Natural killer cell treated with Interleukin-12 subunit alpha and Interleukin-12 subunit beta and Interleukin-15 and Interleukin-18, amount 100 ng/mL, for 72 hours (primary cell): ENCODE measurements at regions not wholly inside any gene's neighbourhood (a gene's known extent, or its start where the extent isn't known, plus 50 kb on each side); places are given as distances from the start of the nearest gene placed in this dataset.

Source experiments
- ATAC-seq, 2 donors: fragments of 150-1000 bp; cut with Tn5 transposase in 1 of 2; sonication (Bioruptor Pico), chemical (Tn5 transposase) in 1 of 2; 2 replicates each; pipeline ENCODE4 v1.10.0; 2021
- DNase-seq: peaks from one replicate; pipeline ENCODE4 v3.0.0; 2022; ENCODE audit warnings: low spot score
- H3K27ac Mint-ChIP-seq, 2 donors: 1 replicate in 1 of 2; 2 replicates in 1 of 2; pipeline ENCODE4 v1.8.0; 2022; ENCODE audit warnings: mixed read lengths in 2 of 2, mild to moderate bottlenecking in 1 of 2, moderate library complexity in 1 of 2
- H3K27me3 Mint-ChIP-seq, 2 donors: 1 replicate in 1 of 2; 2 replicates in 1 of 2; pipeline ENCODE4 v1.8.0; 2022; ENCODE audit warnings: mixed read lengths in 2 of 2
- H3K36me3 Mint-ChIP-seq: one replicate; pipeline ENCODE4 v1.8.0; 2022; ENCODE audit warnings: mixed read lengths
- H3K4me1 Mint-ChIP-seq, 2 donors: 1 replicate in 1 of 2; 2 replicates in 1 of 2; pipeline ENCODE4 v1.8.0; 2022; ENCODE audit warnings: low read depth in 2 of 2, mixed read lengths in 2 of 2, mild to moderate bottlenecking in 1 of 2
- H3K4me3 Mint-ChIP-seq: one replicate; pipeline ENCODE4 v1.8.0; 2022; ENCODE audit warnings: mixed read lengths
- H3K9me3 Mint-ChIP-seq: 2 replicates; pipeline ENCODE4 v1.8.0; 2022; ENCODE audit warnings: mixed read lengths

DNA sequence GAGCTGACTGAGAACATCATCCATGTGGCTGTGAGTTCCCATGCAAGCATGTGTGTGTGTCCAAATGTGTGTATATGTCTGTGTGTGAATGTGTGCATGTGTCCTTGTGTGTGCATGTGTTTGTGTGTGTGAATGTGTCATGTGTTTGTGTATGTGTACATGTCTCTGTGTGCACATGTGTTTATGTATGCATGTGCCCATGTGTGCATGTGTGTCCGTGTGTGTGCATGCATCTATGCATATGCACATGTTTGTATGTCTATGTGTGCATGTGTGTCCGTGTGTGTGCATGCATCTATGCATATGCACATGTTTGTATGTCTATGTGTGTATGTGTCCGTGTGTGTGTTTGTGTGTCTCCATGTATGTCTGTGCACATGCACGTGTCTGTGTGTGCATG is 99.7 kb downstream of the LBH start:
- peaks cover 47 to 68% of the 10 kb centered on the region in 2 donors for H3K4me1 Mint-ChIP-seq
- ATAC-seq (no peak), DNase-seq (no peak)
- H3K36me3 Mint-ChIP-seq, result no peaks in the 10 kb centered on the region
- no peak overlapping the region for H3K4me3 Mint-ChIP-seq
- H3K27me3 Mint-ChIP-seq, result no peaks in the 10 kb centered on the region
- H3K27ac Mint-ChIP-seq, result peak overlapping the region; percentile 10 to 32
- peaks cover 5% of the 10 kb centered on the region for H3K9me3 Mint-ChIP-seq

GRCh38 chr2:30331869-30332268 is 100.5 kb downstream of the LBH start:
- Mint-ChIP-seq H3K27ac (peak overlapping the region in 1 of 2 donors; percentile 32), H3K36me3 (no peaks in the 10 kb centered on the region), H3K4me3 (no peak overlapping the region), H3K4me1 (peaks cover 55 to 71% of the 10 kb centered on the region in 2 donors), H3K9me3 (peaks cover 5% of the 10 kb centered on the region), H3K27me3 (no peaks in the 10 kb centered on the region)
- ATAC-seq (no peak), DNase-seq (no peak)

GRCh38 chr2:30332791-30333453 is 101.6 kb downstream of the LBH start:
- peaks cover 5% of the 10 kb centered on the region for H3K9me3 Mint-ChIP-seq
- peak overlapping the region; percentile 95 to 99 for H3K27ac Mint-ChIP-seq
- peak overlapping the region; percentile 54 for H3K4me3 Mint-ChIP-seq
- H3K36me3 Mint-ChIP-seq, result no peaks in the 10 kb centered on the region
- ATAC-seq, result peak; percentile 35 to 72
- H3K4me1 Mint-ChIP-seq, result peaks cover 65 to 82% of the 10 kb centered on the region in 2 donors
- H3K27me3 Mint-ChIP-seq, result no peaks in the 10 kb centered on the region
- peak; percentile 84 for DNase-seq

- no peak for ATAC-seq
- no peaks in the 10 kb centered on the region for H3K27me3 Mint-ChIP-seq
- peak overlapping the region; percentile 81 for H3K4me3 Mint-ChIP-seq
- H3K36me3 Mint-ChIP-seq, result no peaks in the 10 kb centered on the region
- peaks cover 79 to 88% of the 10 kb centered on the region in 2 donors for H3K4me1 Mint-ChIP-seq
- no peak for DNase-seq
- H3K9me3 Mint-ChIP-seq, result peaks cover 5% of the 10 kb centered on the region
- H3K27ac Mint-ChIP-seq, result peak overlapping the region; percentile 95 to 99
Measured at GRCh38 chr2:30334762-30335363, 103.5 kb downstream of the LBH start.

DNA sequence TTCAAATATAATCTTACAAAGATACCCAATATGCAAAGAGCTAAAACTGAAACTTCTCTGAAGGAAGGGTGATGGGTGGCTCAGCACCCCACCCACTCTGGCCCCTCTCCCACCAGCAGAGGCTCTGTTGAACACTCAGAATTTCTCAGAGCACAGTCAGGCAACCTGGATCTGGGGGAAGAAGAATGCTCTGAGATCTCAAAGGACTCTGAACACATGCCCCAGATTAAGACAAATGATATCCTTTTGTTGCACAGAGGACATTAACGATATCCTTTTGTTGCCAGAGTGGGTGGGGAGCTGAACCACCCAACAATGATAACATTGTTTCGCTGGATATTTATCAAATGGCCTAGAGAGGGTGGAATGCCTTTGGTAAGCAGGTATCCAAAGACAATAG is 104.8 kb downstream of the LBH start:
- peak overlapping the region; percentile 95 to 99 for H3K27ac Mint-ChIP-seq
- H3K4me3 Mint-ChIP-seq, result peak overlapping the region; percentile 81
- H3K27me3 Mint-ChIP-seq, result no peaks in the 10 kb centered on the region
- H3K36me3 Mint-ChIP-seq, result no peaks in the 10 kb centered on the region
- ATAC-seq (no peak), DNase-seq (no peak)
- H3K4me1 Mint-ChIP-seq, result peaks cover 78 to 81% of the 10 kb centered on the region in 2 donors
- peaks cover 5% of the 10 kb centered on the region for H3K9me3 Mint-ChIP-seq

- Mint-ChIP-seq H3K27me3 (no peaks in the 10 kb centered on the region), H3K4me1 (peaks cover 76 to 79% of the 10 kb centered on the region in 2 donors), H3K27ac (peak overlapping the region; percentile 95 to 99), H3K36me3 (peaks cover 9% of the 10 kb centered on the region), H3K4me3 (peak overlapping the region; percentile 81), H3K9me3 (peaks cover 7% of the 10 kb centered on the region)
- peak; percentile 83 for DNase-seq
- ATAC-seq, result peak; percentile 88 to 92
Measured at GRCh38 chr2:30336978-30337841, 105.9 kb downstream of the LBH start.

DNA sequence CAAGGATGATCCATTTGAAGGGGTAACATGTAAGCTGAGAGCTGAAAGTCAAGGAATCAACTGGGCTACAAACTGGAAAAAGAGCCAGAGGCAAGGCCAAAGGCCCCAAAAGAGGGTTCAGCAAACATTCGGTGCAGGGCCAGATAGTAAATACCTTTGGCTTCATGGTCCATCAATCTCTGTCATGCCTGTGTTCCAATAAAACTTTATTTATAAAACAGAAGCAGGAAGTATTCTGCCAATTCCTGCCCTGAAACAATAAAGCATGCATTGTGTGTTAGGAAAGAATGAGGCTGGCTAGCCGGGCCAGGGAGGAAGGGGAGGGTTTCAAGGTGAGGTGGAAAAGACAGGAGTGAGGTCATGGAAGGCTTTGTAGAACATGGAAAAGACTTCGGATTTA is 107.1 kb downstream of the LBH start:
- peaks cover 68 to 72% of the 10 kb centered on the region in 2 donors for H3K4me1 Mint-ChIP-seq
- H3K4me3 Mint-ChIP-seq, result peak overlapping the region; percentile 81

GRCh38 chr2:30339071-30339470 is 107.7 kb downstream of the LBH start:
- ATAC-seq (no peak), DNase-seq (no peak)
- Mint-ChIP-seq H3K27ac (peak overlapping the region; percentile 95 to 99), H3K4me1 (peaks cover 62 to 66% of the 10 kb centered on the region in 2 donors), H3K27me3 (no peaks in the 10 kb centered on the region), H3K36me3 (peaks cover 17% of the 10 kb centered on the region), H3K9me3 (peaks cover 12% of the 10 kb centered on the region), H3K4me3 (peak overlapping the region; percentile 24)

More for the DNA sequence above, 107.1 kb downstream of the LBH start:
- no peak for ATAC-seq
- peaks cover 12% of the 10 kb centered on the region for H3K9me3 Mint-ChIP-seq
- H3K36me3 Mint-ChIP-seq, result peaks cover 17% of the 10 kb centered on the region
- DNase-seq, result no peak
- H3K27me3 Mint-ChIP-seq, result no peaks in the 10 kb centered on the region
- peak overlapping the region; percentile 95 to 99 for H3K27ac Mint-ChIP-seq

- ATAC-seq (peak in 1 of 2 donors; percentile 4), DNase-seq (no peak)
- Mint-ChIP-seq H3K36me3 (peaks cover 17% of the 10 kb centered on the region), H3K9me3 (peaks cover 12% of the 10 kb centered on the region), H3K27me3 (no peaks in the 10 kb centered on the region), H3K4me1 (peaks cover 37 to 40% of the 10 kb centered on the region in 2 donors), H3K4me3 (peak overlapping the region; percentile 9), H3K27ac (peak overlapping the region; percentile 20 to 94)
Measured at GRCh38 chr2:30341500-30342267, 105.4 kb upstream of the LCLAT1 start.

DNA sequence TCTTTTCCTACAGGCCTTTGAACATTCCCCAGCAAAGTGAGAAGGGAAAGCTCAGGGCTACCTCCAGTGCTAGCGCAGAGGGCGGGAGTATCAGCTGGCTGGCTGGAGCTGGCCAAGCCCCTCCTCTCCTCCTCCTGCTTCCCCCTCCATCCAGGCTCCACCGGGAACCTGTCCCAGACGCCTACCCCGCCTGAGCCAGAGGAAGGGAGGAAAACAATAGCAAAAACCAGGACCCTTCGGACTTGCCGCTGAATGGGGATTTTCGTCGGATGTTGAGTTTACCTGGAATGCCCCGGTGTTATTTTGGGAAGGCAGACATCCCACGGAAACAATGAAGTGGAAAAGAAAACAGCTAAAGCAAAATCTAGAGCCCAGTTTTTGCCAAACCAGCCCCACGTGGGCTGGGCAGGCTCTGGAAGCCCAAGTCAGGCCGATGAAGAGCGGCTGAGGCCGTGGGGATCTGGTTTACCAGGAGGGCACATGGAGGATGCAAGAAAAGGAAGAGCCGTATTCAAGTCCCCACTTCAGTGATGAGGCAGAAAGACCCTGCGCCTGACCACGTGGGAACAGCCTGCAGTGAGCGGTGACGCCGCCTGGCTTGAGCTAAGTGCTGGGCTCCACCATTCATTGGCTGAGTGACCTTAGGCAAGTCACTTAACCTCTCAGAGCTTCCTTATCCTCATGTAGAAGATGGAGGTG is 100.4 kb upstream of the LCLAT1 start:
- ATAC-seq (no peak), DNase-seq (no peak)
- no peaks in the 10 kb centered on the region for H3K27me3 Mint-ChIP-seq
- H3K4me1 Mint-ChIP-seq, result peaks cover 7 to 16% of the 10 kb centered on the region in 2 donors
- H3K27ac Mint-ChIP-seq, result peak overlapping the region in 1 of 2 donors; percentile 51
- peaks cover 14% of the 10 kb centered on the region for H3K36me3 Mint-ChIP-seq
- H3K9me3 Mint-ChIP-seq, result peaks cover 13% of the 10 kb centered on the region
- H3K4me3 Mint-ChIP-seq, result no peak overlapping the region

DNA sequence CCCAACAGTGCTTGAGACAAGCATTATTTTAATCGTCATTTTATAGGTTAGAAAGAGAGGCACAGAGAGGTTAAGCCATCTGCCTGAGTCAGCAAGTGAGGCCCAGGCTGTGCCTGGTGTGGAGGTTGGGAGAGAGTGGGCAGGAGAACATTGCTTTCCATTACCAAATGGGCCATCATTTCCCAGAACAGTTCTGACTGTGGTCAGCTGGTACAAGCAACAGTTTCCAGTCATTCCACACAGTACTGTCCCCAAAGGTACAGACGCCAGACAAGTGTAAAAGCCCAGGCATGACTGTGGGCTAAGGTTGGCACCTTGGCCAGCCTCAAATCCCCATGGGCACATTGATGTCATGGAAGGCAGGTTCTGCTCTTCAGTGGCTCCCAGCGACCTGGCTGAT is 98.2 kb upstream of the LCLAT1 start:
- DNase-seq (no peak), ATAC-seq (peak; percentile 52 to 57)
- H3K9me3 Mint-ChIP-seq, result peaks cover 4% of the 10 kb centered on the region
- H3K36me3 Mint-ChIP-seq, result no peaks in the 10 kb centered on the region
- H3K27me3 Mint-ChIP-seq, result no peaks in the 10 kb centered on the region
- peaks cover 4 to 21% of the 10 kb centered on the region in 2 donors for H3K4me1 Mint-ChIP-seq
- H3K27ac Mint-ChIP-seq, result peak overlapping the region in 1 of 2 donors; percentile 82
- H3K4me3 Mint-ChIP-seq, result no peak overlapping the region

DNA sequence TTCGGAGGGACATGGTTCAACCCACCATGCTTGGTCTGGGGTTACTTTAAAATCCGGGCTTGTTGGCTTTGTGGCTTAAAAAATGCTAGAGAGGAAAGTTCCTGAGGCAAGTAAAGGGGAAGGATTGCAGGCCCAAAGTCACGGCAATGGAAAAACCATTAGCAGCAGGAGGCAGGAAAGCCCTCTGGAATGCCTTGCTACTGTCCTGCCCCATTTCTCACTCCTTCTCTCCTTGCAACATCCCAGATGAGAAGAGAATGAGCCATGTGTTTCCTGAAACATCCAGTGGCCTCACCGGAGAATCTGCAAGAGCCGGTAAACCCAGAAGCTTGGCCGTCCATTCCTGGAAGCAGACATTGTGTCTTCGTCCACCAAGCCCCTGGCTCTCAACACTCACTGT is 97.4 kb upstream of the LCLAT1 start:
- Mint-ChIP-seq H3K9me3 (peaks cover 4% of the 10 kb centered on the region), H3K27me3 (no peaks in the 10 kb centered on the region), H3K36me3 (no peaks in the 10 kb centered on the region), H3K27ac (no peak overlapping the region), H3K4me3 (no peak overlapping the region), H3K4me1 (peaks cover 4 to 21% of the 10 kb centered on the region in 2 donors)
- no peak for ATAC-seq
- DNase-seq, result no peak

- ATAC-seq, result no peak
- Mint-ChIP-seq H3K4me1 (peaks cover 4 to 27% of the 10 kb centered on the region in 2 donors), H3K36me3 (no peaks in the 10 kb centered on the region), H3K4me3 (no peak overlapping the region), H3K9me3 (peaks cover 4% of the 10 kb centered on the region), H3K27me3 (no peaks in the 10 kb centered on the region), H3K27ac (no peak overlapping the region)
- no peak for DNase-seq
Measured at GRCh38 chr2:30351116-30351515, 95.9 kb upstream of the LCLAT1 start.
